Smooth muscle cell (in vitro differentiated cells): ENCODE measurements at regions not wholly inside any gene's neighbourhood (a gene's known extent, or its start where the extent isn't known, plus 50 kb on each side); places are given as distances from the start of the nearest gene placed in this dataset.

Experiments
- DNase-seq: peaks from one replicate; lab custom pipeline; 2025; ENCODE audit not compliant: unreplicated experiment; lab: John Stamatoyannopoulos, UW
- H2AFZ ChIP-seq: fragments of 200-600 bp; sonication (generic); 2 replicates; pipeline ENCODE4 v1.6.0; 2016; ENCODE audit warnings: antibody characterized with exemption, low read depth, mild to moderate bottlenecking
- H3F3A ChIP-seq: fragments of 200-600 bp; sonication (generic); 2 replicates; pipeline ENCODE4 v1.6.0; 2017; ENCODE audit warnings: antibody characterized with exemption, low read depth
- H3K27ac ChIP-seq: fragments of 200-600 bp; sonication (generic); 2 replicates; pipeline ENCODE4 v1.5.1; 2016; ENCODE audit warnings: low read depth, mild to moderate bottlenecking
- H3K27me3 ChIP-seq: fragments of 200-600 bp; sonication (generic); 2 replicates; pipeline ENCODE4 v1.6.1; 2016; ENCODE audit warnings: low read depth, mild to moderate bottlenecking
- H3K36me3 ChIP-seq: fragments of 200-600 bp; sonication (generic); 2 replicates; pipeline ENCODE4 v1.5.1; 2016; ENCODE audit warnings: low read depth
- H3K4me1 ChIP-seq: fragments of 200-600 bp; sonication (generic); 2 replicates; pipeline ENCODE4 v1.5.1; 2016; ENCODE audit warnings: low read depth
- H3K4me2 ChIP-seq: fragments of 200-600 bp; sonication (generic); 2 replicates; pipeline ENCODE4 v1.6.0; 2016; ENCODE audit warnings: mild to moderate bottlenecking
- H3K4me3 ChIP-seq: fragments of 200-600 bp; sonication (generic); 2 replicates; pipeline ENCODE4 v1.5.1; 2016; ENCODE audit warnings: mild to moderate bottlenecking
- H3K79me2 ChIP-seq: fragments of 200-600 bp; sonication (generic); 2 replicates; pipeline ENCODE4 v1.6.0; 2016; ENCODE audit warnings: low read depth, mild to moderate bottlenecking
- H3K9ac ChIP-seq: fragments of 200-600 bp; sonication (generic); 2 replicates; pipeline ENCODE4 v1.6.0; 2016; ENCODE audit warnings: low read depth
- H3K9me3 ChIP-seq: fragments of 200-600 bp; sonication (generic); replicated peaks from 2 replicates; pipeline ENCODE4 v1.5.1; 2016; ENCODE audit warnings: low read depth
- H4K20me1 ChIP-seq: fragments of 200-600 bp; sonication (generic); 2 replicates; pipeline ENCODE4 v1.6.0; 2016; ENCODE audit warnings: low read depth
- CTCF ChIP-seq: fragments of 200-600 bp; sonication (generic); IDR thresholded peaks from 2 replicates; pipeline ENCODE4 v1.5.1; 2017; ENCODE audit warnings: borderline replicate concordance, mild to moderate bottlenecking, antibody characterized with exemption; ENCODE audit not compliant: insufficient read depth, poor library complexity, severe bottlenecking
- WGBS: methylation state at CpG from one replicate; pipeline ENCODE4 v1.1.7; 2016; ENCODE audit warnings: low lambda C conversion rate; 5-methylcytosine and 5-hydroxymethylcytosine counted together

GRCh38 chr4:187046471-187046870, 322.8 kb upstream of the FAT1 start:
- Histone ChIP-seq H3K4me1 (no peaks in the 10 kb centered on the region), H3K4me2 (no peak overlapping the region), H3K4me3 (no peak overlapping the region), H3K36me3 (no peaks in the 10 kb centered on the region), H3K9ac (no peak overlapping the region), H3K79me2 (no peaks in the 10 kb centered on the region), H3K9me3 (no peaks in the 10 kb centered on the region), H3K27me3 (peaks cover 4% of the 10 kb centered on the region), H4K20me1 (no peaks in the 10 kb centered on the region), H3F3A (no peaks in the 10 kb centered on the region), H2AFZ (no peak overlapping the region), H3K27ac (no peak overlapping the region)
- no peak for TF ChIP-seq CTCF
- DNase-seq, result no peak
- 62% methylated on average over 4 of the region's 4 CpGs for WGBS

DNA sequence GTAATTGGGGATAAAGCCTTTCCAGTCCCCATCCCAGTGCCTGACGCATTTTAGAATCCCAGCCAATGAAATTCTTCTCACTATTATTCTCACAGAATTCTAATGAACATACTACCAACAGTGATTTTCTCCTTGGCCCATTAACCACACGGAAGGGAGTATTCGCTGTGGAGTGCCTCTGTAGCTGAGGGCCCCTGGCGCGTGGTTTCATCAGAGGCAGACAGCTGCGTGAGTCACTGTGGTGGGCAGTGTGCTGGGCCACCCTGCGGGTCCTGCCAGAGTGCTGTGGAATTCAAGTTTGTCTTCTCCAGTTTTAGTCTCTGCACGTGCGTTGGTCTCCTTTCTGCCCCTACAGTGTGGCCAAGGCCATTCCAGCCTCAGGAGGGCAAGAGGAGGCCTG, 335.4 kb upstream of the FAT1 start:
- no peaks in the 10 kb centered on the region for H3K27me3 ChIP-seq
- no peak overlapping the region for H2AFZ ChIP-seq
- no peak overlapping the region for H3K4me2 ChIP-seq
- no peaks in the 10 kb centered on the region for H4K20me1 ChIP-seq
- H3K9me3 ChIP-seq, result no peaks in the 10 kb centered on the region
- no peak overlapping the region for H3K4me3 ChIP-seq
- no peak overlapping the region for H3K9ac ChIP-seq
- TF ChIP-seq CTCF, result no peak
- no peak overlapping the region for H3K27ac ChIP-seq
- H3K4me1 ChIP-seq, result no peaks in the 10 kb centered on the region
- H3K36me3 ChIP-seq, result no peaks in the 10 kb centered on the region
- 77% methylated on average over 9 of the region's 9 CpGs for WGBS
- no peaks in the 10 kb centered on the region for H3F3A ChIP-seq
- H3K79me2 ChIP-seq, result no peaks in the 10 kb centered on the region
- no peak for DNase-seq

GRCh38 chr4:187059895-187060294, 336.2 kb upstream of the FAT1 start:
- H3F3A ChIP-seq, result no peaks in the 10 kb centered on the region
- no peaks in the 10 kb centered on the region for H3K9me3 ChIP-seq
- no peak for DNase-seq
- WGBS, result 45% methylated on average over 4 of the region's 4 CpGs
- H3K27ac ChIP-seq, result no peak overlapping the region
- H3K36me3 ChIP-seq, result no peaks in the 10 kb centered on the region
- H3K27me3 ChIP-seq, result no peaks in the 10 kb centered on the region
- no peak for TF ChIP-seq CTCF
- no peaks in the 10 kb centered on the region for H3K4me1 ChIP-seq
- no peak overlapping the region for H3K4me3 ChIP-seq
- H4K20me1 ChIP-seq, result no peaks in the 10 kb centered on the region
- H3K9ac ChIP-seq, result no peak overlapping the region
- no peak overlapping the region for H2AFZ ChIP-seq
- no peaks in the 10 kb centered on the region for H3K79me2 ChIP-seq
- H3K4me2 ChIP-seq, result no peak overlapping the region

GRCh38 chr4:187060551-187060950, 336.9 kb upstream of the FAT1 start:
- Histone ChIP-seq H3K9ac (no peak overlapping the region), H3K36me3 (no peaks in the 10 kb centered on the region), H3K4me1 (no peaks in the 10 kb centered on the region), H3F3A (no peaks in the 10 kb centered on the region), H4K20me1 (no peaks in the 10 kb centered on the region), H3K79me2 (no peaks in the 10 kb centered on the region), H3K9me3 (no peaks in the 10 kb centered on the region), H3K4me3 (no peak overlapping the region), H3K27ac (no peak overlapping the region), H3K27me3 (no peaks in the 10 kb centered on the region), H2AFZ (no peak overlapping the region), H3K4me2 (no peak overlapping the region)
- WGBS, result 93% methylated on average over 14 of the region's 14 CpGs
- DNase-seq, result no peak
- no peak for TF ChIP-seq CTCF
